Uterus (tissue), 3 donors: ENCODE measurements at regions not wholly inside any gene's neighbourhood (a gene's known extent, or its start where the extent isn't known, plus 50 kb on each side); places are given as distances from the start of the nearest gene placed in this dataset.

ENCODE experiments used
- DNase-seq, 2 donors: peaks; one replicate each; pipeline ENCODE4 v3.0.0-alpha.2; 2019 to 2020
- H3K27ac ChIP-seq, 2 donors: fragments of 200-600 bp; sonication (generic); 1 replicate in 1 of 2; 2 replicates in 1 of 2; pipeline ENCODE4 v1.5.1; 2016 to 2018
- H3K27me3 ChIP-seq, 2 donors: fragments of 200-600 bp; sonication (generic); one replicate each; pipeline ENCODE4 v1.5.1; 2018 to 2019; ENCODE audit warnings: control low read depth in 1 of 2
- H3K36me3 ChIP-seq, 2 donors: fragments of 200-600 bp; sonication (generic); one replicate each; pipeline ENCODE4 v1.5.1; 2019; ENCODE audit warnings: control low read depth in 1 of 2
- H3K4me1 ChIP-seq, 2 donors: fragments of 200-600 bp; sonication (generic); one replicate each; pipeline ENCODE4 v1.5.1; 2018 to 2019; ENCODE audit warnings: control low read depth in 1 of 2
- H3K4me3 ChIP-seq, 2 donors: fragments of 200-600 bp; sonication (generic); 1 replicate in 1 of 2; 2 replicates in 1 of 2; pipeline ENCODE4 v1.5.1; 2018 to 2019; ENCODE audit warnings: mild to moderate bottlenecking in 1 of 2
- H3K9me3 ChIP-seq, 2 donors: fragments of 200-600 bp; sonication (generic); one replicate each; pipeline ENCODE4 v1.5.1; 2019; ENCODE audit warnings: control low read depth in 1 of 2
- POLR2A ChIP-seq, 2 donors: fragments of 450-650 bp; IDR thresholded peaks; one replicate each; pipeline ENCODE4 v1.6.1; 2016; ENCODE audit warnings: antibody characterized with exemption in 2 of 2, mild to moderate bottlenecking in 1 of 2, moderate library complexity in 1 of 2
- intact Hi-C: fragments of 100-400 bp; cut with DNase I; formaldehyde crosslinking; loops from one replicate; pipeline ENCODE4 v1.15.1; 2023; ENCODE audit warnings: low total_unique reads
- TF ChIP-seq, protein P1 (sequence below), 4 experiments: fragments of 200-600 bp in 2 of 4; fragments of 450-650 bp in 2 of 4; sonication (generic) in 2 of 4; IDR thresholded peaks; one replicate each; pipeline ENCODE4 v1.5.1; 2016 to 2019; ENCODE audit warnings: antibody characterized with exemption in 4 of 4, mild to moderate bottlenecking in 2 of 4, moderate library complexity in 1 of 4
- donor health status: DM: yes; HTN: yes; CAD: no.

- H3K27ac ChIP-seq: no peak overlapping the region
- H3K27me3 ChIP-seq: no peaks in the 10 kb centered on the region
- no peaks in the 10 kb centered on the region for H3K4me1 ChIP-seq
- H3K9me3 ChIP-seq: no peaks in the 10 kb centered on the region
- no peak for DNase-seq
- no peaks in the 10 kb centered on the region for H3K36me3 ChIP-seq
- intact Hi-C loops: no loop called here
- H3K4me3 ChIP-seq: no peak overlapping the region
- no peak for TF ChIP-seq POLR2A (IDR thresholded peaks at IDR 0.05)
- TF ChIP-seq, protein P1, sequence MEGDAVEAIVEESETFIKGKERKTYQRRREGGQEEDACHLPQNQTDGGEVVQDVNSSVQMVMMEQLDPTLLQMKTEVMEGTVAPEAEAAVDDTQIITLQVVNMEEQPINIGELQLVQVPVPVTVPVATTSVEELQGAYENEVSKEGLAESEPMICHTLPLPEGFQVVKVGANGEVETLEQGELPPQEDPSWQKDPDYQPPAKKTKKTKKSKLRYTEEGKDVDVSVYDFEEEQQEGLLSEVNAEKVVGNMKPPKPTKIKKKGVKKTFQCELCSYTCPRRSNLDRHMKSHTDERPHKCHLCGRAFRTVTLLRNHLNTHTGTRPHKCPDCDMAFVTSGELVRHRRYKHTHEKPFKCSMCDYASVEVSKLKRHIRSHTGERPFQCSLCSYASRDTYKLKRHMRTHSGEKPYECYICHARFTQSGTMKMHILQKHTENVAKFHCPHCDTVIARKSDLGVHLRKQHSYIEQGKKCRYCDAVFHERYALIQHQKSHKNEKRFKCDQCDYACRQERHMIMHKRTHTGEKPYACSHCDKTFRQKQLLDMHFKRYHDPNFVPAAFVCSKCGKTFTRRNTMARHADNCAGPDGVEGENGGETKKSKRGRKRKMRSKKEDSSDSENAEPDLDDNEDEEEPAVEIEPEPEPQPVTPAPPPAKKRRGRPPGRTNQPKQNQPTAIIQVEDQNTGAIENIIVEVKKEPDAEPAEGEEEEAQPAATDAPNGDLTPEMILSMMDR (IDR thresholded peaks at IDR 0.05): no peak
These were observed 1119.8 kb downstream of the AACS start for GRCh38 chr12:126185025-126185424.

DNA sequence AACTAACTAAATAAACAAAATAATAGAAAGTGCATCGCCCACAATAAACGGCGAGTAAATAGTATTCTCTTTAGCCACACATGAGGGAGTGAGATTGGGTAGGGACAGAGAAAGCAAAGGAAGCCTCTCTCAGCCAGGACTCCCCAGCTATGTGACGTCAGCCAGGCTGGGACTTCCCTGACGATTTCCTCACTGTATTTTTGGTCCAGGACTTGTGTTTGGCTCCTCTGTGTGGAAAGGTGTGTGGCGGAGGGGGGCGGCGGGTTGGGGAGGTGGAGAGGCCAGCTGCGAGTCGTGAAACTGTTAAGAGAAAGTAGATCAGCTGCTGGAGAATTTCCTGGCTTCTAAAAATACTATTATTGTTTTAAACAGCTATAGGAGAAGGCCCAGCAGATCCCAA is 1124.6 kb downstream of the AACS start:
- no peak for TF ChIP-seq POLR2A (IDR thresholded peaks at IDR 0.05)
- TF ChIP-seq, protein P1 (IDR thresholded peaks at IDR 0.05): no peak
- no peaks in the 10 kb centered on the region for H3K36me3 ChIP-seq
- intact Hi-C loops: no loop called here
- H3K27me3 ChIP-seq: no peaks in the 10 kb centered on the region
- H3K27ac ChIP-seq: no peak overlapping the region
- DNase-seq: no peak
- H3K9me3 ChIP-seq: no peaks in the 10 kb centered on the region
- no peaks in the 10 kb centered on the region for H3K4me1 ChIP-seq
- no peak overlapping the region for H3K4me3 ChIP-seq

GRCh38 chr12:126191031-126191891 is 1126.0 kb downstream of the AACS start:
- TF ChIP-seq, protein P1 (IDR thresholded peaks at IDR 0.05): no peak
- no peak for TF ChIP-seq POLR2A (IDR thresholded peaks at IDR 0.05)
- Histone ChIP-seq H3K36me3 (no peaks in the 10 kb centered on the region), H3K27me3 (no peaks in the 10 kb centered on the region), H3K4me1 (no peaks in the 10 kb centered on the region), H3K9me3 (no peaks in the 10 kb centered on the region), H3K27ac (no peak overlapping the region), H3K4me3 (no peak overlapping the region)
- DNase-seq: no peak
- intact Hi-C loops: no loop called here

DNA sequence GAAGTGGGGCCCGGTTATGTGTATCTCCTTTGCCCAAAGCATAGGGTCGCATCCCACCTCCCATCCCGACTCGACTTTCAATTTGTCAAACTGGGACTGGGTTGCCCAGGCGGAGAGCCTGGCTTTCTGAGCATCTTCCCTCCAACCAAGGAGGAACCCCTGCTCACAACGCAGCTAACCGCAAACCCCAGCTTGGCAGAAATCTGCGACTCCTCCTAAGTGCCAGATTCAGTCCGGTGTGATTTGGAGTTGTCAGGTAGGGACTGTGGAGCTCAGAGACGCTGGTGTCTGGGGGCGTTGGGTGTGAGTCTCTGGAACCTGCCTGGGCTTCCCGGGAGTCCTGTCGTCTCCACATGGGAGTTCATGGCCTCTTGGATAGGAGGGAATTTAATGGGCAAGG is 1126.7 kb downstream of the AACS start:
- no peaks in the 10 kb centered on the region for H3K27me3 ChIP-seq
- H3K9me3 ChIP-seq: no peaks in the 10 kb centered on the region
- no peaks in the 10 kb centered on the region for H3K36me3 ChIP-seq
- intact Hi-C loops: no loop called here
- H3K4me1 ChIP-seq: no peaks in the 10 kb centered on the region
- no peak for DNase-seq
- TF ChIP-seq, protein P1 (IDR thresholded peaks at IDR 0.05): no peak
- TF ChIP-seq POLR2A (IDR thresholded peaks at IDR 0.05): no peak
- no peak overlapping the region for H3K27ac ChIP-seq
- H3K4me3 ChIP-seq: no peak overlapping the region

GRCh38 chr12:126193190-126193589 is 1128.0 kb downstream of the AACS start:
- no peak for TF ChIP-seq POLR2A (IDR thresholded peaks at IDR 0.05)
- TF ChIP-seq, protein P1 (IDR thresholded peaks at IDR 0.05): no peak
- intact Hi-C loops: no loop called here
- Histone ChIP-seq H3K9me3 (no peaks in the 10 kb centered on the region), H3K36me3 (no peaks in the 10 kb centered on the region), H3K4me3 (no peak overlapping the region), H3K27me3 (no peaks in the 10 kb centered on the region), H3K27ac (no peak overlapping the region), H3K4me1 (no peaks in the 10 kb centered on the region)
- no peak for DNase-seq
